Choroid plexus epithelial cell (primary cell): ENCODE measurements at regions not wholly inside any gene's neighbourhood (a gene's known extent, or its start where the extent isn't known, plus 50 kb on each side); places are given as distances from the start of the nearest gene placed in this dataset.
"Not testable (repeated sequence)": the region's sequence is repeated elsewhere in the genome, so short reads cannot be mapped to it uniquely, and the experiment has no call there.

Source experiments
- DNase-seq: peaks from one replicate; pipeline ENCODE4 v3.0.0-alpha.2; 2010; ENCODE audit warnings: low read depth
- H3K4me3 ChIP-seq: 2 replicates; pipeline ENCODE4 v1.5.1; 2011; ENCODE audit warnings: low read depth, mild to moderate bottlenecking, control low read depth, low read length, moderate library complexity
- CTCF ChIP-seq: conservative IDR thresholded peaks from 2 replicates; pipeline ENCODE4 v1.5.1; 2011; ENCODE audit warnings: low read depth, mild to moderate bottlenecking, control low read depth, inconsistent platforms, low read length, moderate library complexity

DNA sequence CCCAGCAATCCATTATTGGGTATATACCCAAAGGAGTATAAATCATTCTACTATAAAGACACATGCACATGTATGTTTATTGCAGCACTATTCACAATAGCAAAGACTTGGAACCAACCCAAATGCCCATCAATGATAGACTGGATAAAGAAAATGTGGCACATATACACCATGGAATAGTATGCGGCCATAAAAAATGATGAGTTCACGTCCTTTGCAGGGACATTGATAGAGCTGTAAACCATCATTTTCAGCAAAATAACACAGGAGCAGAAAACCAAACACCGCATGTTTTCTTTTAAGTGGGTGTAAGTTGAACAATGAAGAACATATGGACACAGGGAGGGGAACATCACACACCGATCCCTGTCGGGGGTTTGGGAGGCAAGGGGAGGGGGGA, 56.7 kb downstream of the PALS2 start:
- H3K4me3 ChIP-seq, DNase-seq: not testable (repeated sequence)

- no peak overlapping the region for H3K4me3 ChIP-seq
- no peak for DNase-seq
- no peak for TF ChIP-seq CTCF
These were observed 57.3 kb downstream of the PALS2 start for GRCh38 chr7:24630596-24630995.

DNA sequence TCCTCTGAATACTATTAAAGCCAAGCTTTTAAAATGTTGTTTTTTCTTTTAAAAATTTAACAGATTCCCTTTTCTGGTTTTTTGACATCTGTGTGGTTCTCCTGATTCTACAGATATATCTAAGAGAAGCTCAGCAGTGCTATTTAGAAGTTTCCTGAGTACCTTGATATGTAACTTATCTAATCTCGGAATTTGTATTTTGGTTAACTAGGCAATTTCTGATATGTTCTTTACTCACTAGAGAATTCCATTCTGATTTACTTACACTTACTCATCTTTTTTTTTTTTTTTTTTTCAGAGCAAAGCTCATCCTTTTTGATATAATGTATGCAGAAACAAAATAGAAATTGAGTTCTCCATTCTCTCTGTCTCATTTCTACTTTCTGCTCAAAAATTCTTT, 63.8 kb downstream of the PALS2 start:
- DNase-seq = peak; percentile 19
- TF ChIP-seq CTCF = no peak
- no peak overlapping the region for H3K4me3 ChIP-seq

DNA sequence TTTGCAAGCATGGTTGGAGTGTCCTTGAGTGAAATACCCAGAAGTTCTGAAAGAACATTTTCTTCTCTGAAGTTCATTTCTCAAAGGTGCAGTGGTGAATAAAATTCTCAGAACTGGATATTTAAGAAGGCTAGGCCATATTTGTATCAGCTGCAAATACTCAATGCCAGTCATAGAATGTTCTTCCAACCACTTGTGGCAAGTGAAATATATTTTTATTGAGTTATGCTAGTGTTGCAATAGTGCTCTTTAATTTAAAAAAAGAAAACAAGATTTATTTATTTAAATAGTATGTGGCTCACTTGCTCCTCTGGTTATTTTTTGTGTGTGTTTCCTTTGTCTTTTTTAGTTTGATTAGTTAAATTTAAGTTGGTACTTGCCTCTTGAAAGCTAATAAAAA, 64.5 kb downstream of the PALS2 start:
- peak; percentile 33 for DNase-seq
- no peak overlapping the region for H3K4me3 ChIP-seq
- TF ChIP-seq CTCF = no peak

- H3K4me3 ChIP-seq, DNase-seq: not testable (repeated sequence)
These were observed 71.3 kb downstream of the PALS2 start for GRCh38 chr7:24644567-24644966.
